ENCODE measurements at regions not wholly inside any gene's neighbourhood (a gene's known extent, or its start where the extent isn't known, plus 50 kb on each side); places are given as distances from the start of the nearest gene placed in this dataset.

DNA sequence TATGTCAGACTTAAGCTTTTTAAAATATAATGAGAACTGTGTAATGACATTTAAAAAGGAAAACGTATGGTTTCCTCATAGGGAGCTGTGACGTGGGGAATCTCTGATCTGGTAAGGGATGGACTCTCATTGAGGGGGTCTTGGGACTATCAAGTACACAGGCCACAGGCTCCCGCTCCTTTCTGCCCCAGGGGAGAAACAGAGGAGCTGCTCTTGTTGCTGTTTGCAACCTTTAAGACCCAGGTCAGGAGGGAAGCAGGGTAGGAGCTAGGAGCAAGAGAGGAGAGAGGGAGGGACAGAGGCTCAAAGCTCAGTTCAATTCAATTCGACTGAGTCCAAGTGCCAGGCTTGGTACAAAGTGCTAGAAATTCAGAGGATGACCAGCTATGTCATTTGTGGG, 185.1 kb upstream of the CSF3R start:
- TF ChIP-seq ZFP30 (CRISPR knock-in tag; IDR thresholded peaks at IDR 0.05): no peak
- no peak for TF ChIP-seq ZC3H10 (CRISPR knock-in tag; IDR thresholded peaks at IDR 0.05)
- no peak for TF ChIP-seq TSHZ2 (CRISPR knock-in tag; IDR thresholded peaks at IDR 0.05)
- no peak for TF ChIP-seq PPARA (CRISPR knock-in tag; IDR thresholded peaks at IDR 0.05; ENCODE audit: borderline replicate concordance)
- no peak for TF ChIP-seq RARB (CRISPR knock-in tag; IDR thresholded peaks at IDR 0.05)
